ENCODE measurements at regions not wholly inside any gene's neighbourhood (a gene's known extent, or its start where the extent isn't known, plus 50 kb on each side); places are given as distances from the start of the nearest gene placed in this dataset.

GRCh38 chr1:96256130-96256790 is 465.3 kb upstream of the PTBP2 start:
- TF ChIP-seq CTCF (IDR thresholded peaks at IDR 0.05 in 2 of 3, conservative IDR thresholded peaks at IDR 0.05 in 1 of 3; ENCODE audit: insufficient read depth in 2 of 3, low read depth in 1 of 3, low read length in 3 of 3) (no peak), GATAD2B (IDR thresholded peaks at IDR 0.05; ENCODE audit: borderline replicate concordance) (no peak), MYC (IDR thresholded peaks at IDR 0.05; ENCODE audit: low read depth, low read length) (no peak), MYC (CRISPR knock-in tag; IDR thresholded peaks at IDR 0.05; ENCODE audit: borderline replicate concordance, low read depth) (no peak), DPF2 (IDR thresholded peaks at IDR 0.05) (no peak), CREB1 (IDR thresholded peaks at IDR 0.05) (no peak), CREB1 (CRISPR knock-in tag; IDR thresholded peaks at IDR 0.05) (no peak), REST (IDR thresholded peaks at IDR 0.05; ENCODE audit: borderline replicate concordance) (no peak), REST (CRISPR knock-in tag; IDR thresholded peaks at IDR 0.05; ENCODE audit: low read depth) (no peak), CHD4 (IDR thresholded peaks at IDR 0.05; ENCODE audit: insufficient read depth, insufficient replicate concordance, low read depth, low read length, poor library complexity, severe bottlenecking) (no peak), SP1 (CRISPR knock-in tag; IDR thresholded peaks at IDR 0.05) (no peak)
